ENCODE measurements at regions not wholly inside any gene's neighbourhood (a gene's known extent, or its start where the extent isn't known, plus 50 kb on each side); places are given as distances from the start of the nearest gene placed in this dataset.
"Not testable (repeated sequence)": the region's sequence is repeated elsewhere in the genome, so short reads cannot be mapped to it uniquely, and the experiment has no call there.

GRCh38 chr7:16091701-16092310 is 329.5 kb downstream of the CRPPA start:
- Mint-ChIP-seq H3K27ac (no peak overlapping the region), H3K27me3 (ENCODE audit: low read depth) (no peaks in the 10 kb centered on the region), H3K9me3 (no peaks in the 10 kb centered on the region), H3K4me3 (no peak overlapping the region), H3K4me1 (peaks cover 34% of the 10 kb centered on the region), H3K36me3 (ENCODE audit: low read depth) (no peaks in the 10 kb centered on the region)
- no peak for TF ChIP-seq CTCF (IDR thresholded peaks at IDR 0.05; ENCODE audit: unreplicated experiment in 3 of 3)

- H3K36me3 Mint-ChIP-seq (ENCODE audit: low read depth), result no peaks in the 10 kb centered on the region
- H3K4me3 Mint-ChIP-seq, result no peak overlapping the region
- H3K27me3 Mint-ChIP-seq (ENCODE audit: low read depth), result no peaks in the 10 kb centered on the region
These were observed 331.5 kb downstream of the CRPPA start for GRCh38 chr7:16089801-16090200.

GRCh38 chr7:16089191-16089590 is 332.1 kb downstream of the CRPPA start:
- Mint-ChIP-seq H3K9me3 (no peaks in the 10 kb centered on the region), H3K4me3 (no peak overlapping the region), H3K27me3 (ENCODE audit: low read depth) (no peaks in the 10 kb centered on the region), H3K36me3 (ENCODE audit: low read depth) (no peaks in the 10 kb centered on the region), H3K4me1 (peaks cover 14% of the 10 kb centered on the region), H3K27ac (no peak overlapping the region)
- no peak for TF ChIP-seq CTCF (IDR thresholded peaks at IDR 0.05; ENCODE audit: unreplicated experiment in 3 of 3)

More at GRCh38 chr7:16089801-16090200, 331.5 kb downstream of the CRPPA start:
- H3K9me3 Mint-ChIP-seq, result no peaks in the 10 kb centered on the region
- no peak overlapping the region for H3K27ac Mint-ChIP-seq
- TF ChIP-seq CTCF (IDR thresholded peaks at IDR 0.05; ENCODE audit: unreplicated experiment in 3 of 3), result no peak
- H3K4me1 Mint-ChIP-seq, result peaks cover 19% of the 10 kb centered on the region

GRCh38 chr7:16086743-16087142 is 334.6 kb downstream of the CRPPA start:
- H3K9me3 Mint-ChIP-seq, result peaks cover 2% of the 10 kb centered on the region
- peaks cover 8% of the 10 kb centered on the region for H3K4me1 Mint-ChIP-seq
- H3K27ac Mint-ChIP-seq, result no peak overlapping the region
- H3K4me3 Mint-ChIP-seq, result no peak overlapping the region
- no peak for TF ChIP-seq CTCF (IDR thresholded peaks at IDR 0.05; ENCODE audit: unreplicated experiment in 3 of 3)
- H3K36me3 Mint-ChIP-seq (ENCODE audit: low read depth), result no peaks in the 10 kb centered on the region
- H3K27me3 Mint-ChIP-seq (ENCODE audit: low read depth), result no peaks in the 10 kb centered on the region

GRCh38 chr7:16085780-16086179 is 335.6 kb downstream of the CRPPA start:
- H3K4me1 Mint-ChIP-seq; H3K27me3 Mint-ChIP-seq (ENCODE audit: low read depth); H3K9me3 Mint-ChIP-seq; H3K36me3 Mint-ChIP-seq (ENCODE audit: low read depth); H3K4me3 Mint-ChIP-seq; H3K27ac Mint-ChIP-seq: not testable (repeated sequence)

GRCh38 chr7:16084875-16085274 is 336.5 kb downstream of the CRPPA start:
- Mint-ChIP-seq H3K27ac (no peak overlapping the region), H3K36me3 (ENCODE audit: low read depth) (no peaks in the 10 kb centered on the region), H3K4me1 (peaks cover 8% of the 10 kb centered on the region), H3K4me3 (no peak overlapping the region), H3K9me3 (peaks cover 4% of the 10 kb centered on the region), H3K27me3 (ENCODE audit: low read depth) (no peaks in the 10 kb centered on the region)
- TF ChIP-seq CTCF (IDR thresholded peaks at IDR 0.05; ENCODE audit: unreplicated experiment in 3 of 3), result no peak

All from nephron (organoid).